NCI-H2171 (cell line): ENCODE measurements at regions not wholly inside any gene's neighbourhood (a gene's known extent, or its start where the extent isn't known, plus 50 kb on each side); places are given as distances from the start of the nearest gene placed in this dataset.

ENCODE experiments used
- DNase-seq: peaks from one replicate; lab custom pipeline; 2025; lab: John Stamatoyannopoulos, UW

GRCh38 chr7:85498031-85498430, 311.2 kb upstream of the SEMA3D start:
- DNase-seq, result no peak

DNA sequence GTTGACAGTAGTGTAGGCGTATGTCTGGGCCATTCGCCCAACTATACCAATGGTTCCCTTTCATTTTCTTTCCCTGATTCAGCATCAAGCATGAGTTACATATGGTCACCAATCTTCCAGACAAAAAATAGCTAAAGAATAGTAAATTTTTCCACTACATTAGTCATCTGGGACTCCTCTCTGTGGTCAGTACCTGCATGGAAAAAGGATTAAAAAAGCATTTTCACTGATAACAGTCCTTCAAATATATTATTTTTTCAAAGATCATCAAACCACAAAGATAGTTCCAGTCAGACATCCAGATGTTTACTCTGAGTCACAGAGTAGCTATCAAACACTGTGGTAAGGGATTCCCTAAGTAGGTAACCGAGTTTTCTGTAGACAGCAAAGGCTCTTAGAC, 302.6 kb upstream of the SEMA3D start:
- DNase-seq, result no peak

DNA sequence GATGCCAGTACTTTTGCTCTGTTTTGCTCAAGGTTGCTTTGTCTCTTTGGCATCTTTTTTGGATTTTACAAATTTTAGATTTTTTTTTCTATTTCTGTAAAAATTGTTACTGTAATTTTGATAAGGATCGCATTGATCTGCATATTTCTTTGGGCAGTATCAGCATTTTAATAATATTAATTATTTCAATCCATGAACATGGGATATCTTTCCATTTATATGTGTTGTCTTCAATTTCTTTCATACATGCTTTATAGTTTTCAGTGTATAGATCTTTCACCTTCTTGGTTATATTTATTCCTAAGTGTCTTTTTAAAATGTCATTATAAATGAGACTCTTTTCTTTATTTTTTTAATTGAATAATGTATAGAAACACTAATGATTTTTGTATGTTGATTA, 301.6 kb upstream of the SEMA3D start:
- no peak for DNase-seq

DNA sequence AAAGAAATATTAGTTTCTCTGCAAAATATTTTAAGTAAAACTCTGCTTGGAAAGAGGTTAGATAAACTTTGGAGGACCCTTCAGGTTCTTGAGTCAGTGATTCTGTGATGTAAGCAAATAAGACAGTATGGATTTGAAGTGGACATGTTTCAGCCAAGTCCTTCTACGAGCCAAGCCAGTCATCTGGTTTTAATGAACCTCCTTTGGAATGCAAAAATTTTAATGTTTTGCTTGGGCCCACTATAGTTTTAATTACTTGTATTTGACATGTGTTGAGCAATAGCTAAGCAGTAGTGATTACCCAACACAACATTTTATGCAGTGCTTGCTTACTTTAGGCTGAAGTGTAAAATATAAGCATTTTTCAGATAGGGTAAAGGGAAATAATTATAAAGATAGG, 296.3 kb upstream of the SEMA3D start:
- DNase-seq, result no peak

DNA sequence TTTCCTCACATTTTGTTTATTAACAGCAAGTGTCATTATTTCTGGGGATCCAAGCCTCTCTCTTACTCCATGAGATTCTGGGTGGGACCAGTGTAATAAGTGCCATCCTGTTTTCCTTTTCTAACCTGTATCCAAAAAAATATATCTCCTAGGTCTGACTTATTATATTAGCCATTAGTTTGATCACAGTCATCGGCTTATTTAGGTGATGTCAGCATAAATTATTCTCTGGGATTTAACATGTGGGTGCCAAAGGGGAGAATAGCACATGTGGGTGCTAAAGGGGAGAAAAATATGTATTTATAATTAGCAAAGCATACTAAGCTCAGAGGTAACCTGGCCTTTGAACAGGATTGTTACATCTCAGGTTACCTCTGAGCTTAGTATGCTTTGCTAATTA, 293.8 kb upstream of the SEMA3D start:
- no peak for DNase-seq

DNA sequence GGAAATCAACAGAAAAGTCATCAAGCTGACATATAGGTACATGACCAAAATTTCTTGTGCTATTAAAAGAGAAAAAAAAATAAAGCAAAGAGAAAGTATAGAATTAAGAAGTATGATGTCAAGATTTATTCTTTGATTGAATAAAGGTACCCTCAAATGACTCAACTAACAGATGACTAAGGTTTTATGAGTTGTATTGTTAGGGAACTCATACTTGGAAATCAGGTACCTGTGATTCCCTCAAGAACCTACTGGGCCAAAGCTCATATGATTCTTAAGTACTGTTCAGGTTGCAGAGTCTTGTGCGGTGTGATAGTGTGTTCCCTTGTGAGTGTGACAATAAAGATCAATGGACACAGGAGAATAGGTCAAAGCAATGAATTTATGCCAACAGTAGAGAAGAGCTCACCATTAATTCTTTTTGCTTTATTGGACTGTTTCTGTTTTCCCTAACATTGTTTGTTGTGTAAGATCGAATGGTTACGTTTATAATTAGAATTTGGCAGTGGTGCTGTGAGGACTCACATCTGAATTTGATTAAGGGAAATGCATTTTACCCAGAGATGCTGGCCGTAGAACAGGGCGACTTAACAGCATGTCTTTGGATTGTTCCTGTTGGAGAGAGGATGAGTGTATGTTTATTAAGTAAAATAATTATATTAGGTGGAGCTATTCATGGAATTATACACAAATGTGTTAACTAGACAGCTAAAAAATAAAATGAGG, 293.2 kb upstream of the SEMA3D start:
- DNase-seq, result no peak

GRCh38 chr7:85478530-85478929, 291.7 kb upstream of the SEMA3D start:
- DNase-seq, result no peak

- no peak for DNase-seq
Measured at GRCh38 chr7:85475476-85475875, 288.6 kb upstream of the SEMA3D start.

- DNase-seq, result no peak
Measured at GRCh38 chr7:85475071-85475470, 288.2 kb upstream of the SEMA3D start.

GRCh38 chr7:85474234-85474633, 287.4 kb upstream of the SEMA3D start:
- no peak for DNase-seq

- DNase-seq, result no peak
Measured at GRCh38 chr7:85471740-85472139, 284.9 kb upstream of the SEMA3D start.

GRCh38 chr7:85471307-85471706, 284.5 kb upstream of the SEMA3D start:
- no peak for DNase-seq

DNA sequence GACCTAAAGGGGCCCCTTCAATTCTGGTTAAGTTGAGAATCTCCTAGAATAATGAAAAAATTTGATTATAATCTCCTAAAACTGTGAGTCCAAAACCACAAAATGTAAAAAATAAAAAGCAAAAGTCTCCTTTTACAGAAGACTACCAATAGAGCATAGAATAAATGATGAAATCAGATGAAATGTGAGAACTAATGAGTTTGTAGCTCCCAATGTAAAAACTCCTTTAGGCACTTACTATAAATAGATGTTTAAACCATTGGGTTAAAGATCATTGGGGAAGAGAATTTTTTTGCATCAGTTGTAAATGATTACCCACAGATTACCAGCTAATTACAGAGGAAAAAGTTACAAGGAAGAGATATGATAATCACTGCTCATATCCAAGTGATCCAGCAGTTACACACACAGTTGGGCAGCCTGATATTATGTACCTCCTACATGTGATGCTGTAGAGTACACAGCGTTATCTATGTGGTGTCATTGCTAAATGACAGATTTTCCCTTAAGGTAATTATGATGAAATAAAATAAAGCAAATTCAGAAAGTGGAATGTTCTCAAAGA, 282.7 kb upstream of the SEMA3D start:
- no peak for DNase-seq

DNA sequence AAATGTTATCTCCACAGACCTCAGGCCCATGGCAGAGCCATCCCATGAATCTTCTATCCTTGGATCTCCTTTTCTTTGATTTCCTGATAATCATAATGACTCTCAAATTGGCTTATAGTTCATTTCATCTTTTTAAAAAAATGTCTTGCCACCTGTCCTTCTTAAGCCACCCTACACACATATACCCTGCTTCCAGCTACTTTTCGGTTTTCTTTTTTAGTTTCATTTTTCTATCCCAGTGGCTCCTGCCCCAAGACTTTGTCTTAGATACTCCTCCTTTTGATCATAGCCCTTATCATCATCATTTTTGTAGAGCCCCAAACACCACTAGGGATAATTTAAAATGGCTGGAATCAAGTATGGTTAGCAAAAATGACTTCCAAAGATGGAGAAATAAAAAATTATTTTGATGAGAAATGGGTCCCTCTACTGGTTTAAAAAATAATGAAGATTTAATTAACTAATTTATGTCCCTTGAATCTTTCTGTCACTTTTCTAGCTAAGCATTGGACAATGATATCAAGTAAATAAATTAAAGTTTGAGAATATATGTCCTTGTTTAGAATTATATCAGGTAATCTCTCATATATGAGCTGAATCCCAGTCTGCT, 277.3 kb upstream of the SEMA3D start:
- no peak for DNase-seq

GRCh38 chr7:85462671-85463070, 275.8 kb upstream of the SEMA3D start:
- no peak for DNase-seq

GRCh38 chr7:85457911-85458310, 271.1 kb upstream of the SEMA3D start:
- DNase-seq, result no peak

GRCh38 chr7:85456254-85456653, 269.4 kb upstream of the SEMA3D start:
- no peak for DNase-seq

GRCh38 chr7:85454904-85455303, 268.0 kb upstream of the SEMA3D start:
- no peak for DNase-seq

- no peak for DNase-seq
Measured at GRCh38 chr7:85452674-85453073, 265.8 kb upstream of the SEMA3D start.

- no peak for DNase-seq
Measured at GRCh38 chr7:85449478-85449877, 262.6 kb upstream of the SEMA3D start.

- DNase-seq, result no peak
Measured at GRCh38 chr7:85447004-85447403, 260.1 kb upstream of the SEMA3D start.

GRCh38 chr7:85426487-85426960, 239.7 kb upstream of the SEMA3D start:
- DNase-seq, result no peak

DNA sequence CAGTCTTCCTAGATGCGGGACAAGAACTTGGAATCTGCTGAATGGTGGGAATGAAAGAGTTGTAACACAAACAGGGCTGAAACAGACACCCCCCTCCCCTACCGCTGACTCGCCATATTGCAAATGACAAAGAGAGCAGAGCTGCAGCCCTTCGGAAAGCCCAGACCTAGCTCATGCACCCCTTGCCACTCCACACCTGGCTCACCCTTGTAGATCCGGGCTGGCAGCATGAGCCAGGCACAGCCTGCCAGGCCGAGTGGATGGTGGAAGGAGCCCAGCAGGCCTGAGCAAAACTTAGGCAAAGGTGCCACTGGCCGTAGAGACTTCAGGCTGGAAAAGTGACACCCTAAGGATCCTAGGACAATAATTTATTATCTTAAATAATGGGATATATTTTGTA, 237.4 kb upstream of the SEMA3D start:
- DNase-seq, result no peak
